A549 (cell line): ENCODE measurements at regions not wholly inside any gene's neighbourhood (a gene's known extent, or its start where the extent isn't known, plus 50 kb on each side); places are given as distances from the start of the nearest gene placed in this dataset.

Experiments used
- ATAC-seq, 2 experiments: fragments of 200-7000 bp in 1 of 2; fragments of >200 bp in 1 of 2; cut with Nextera tagmentation in 1 of 2; cut with Tn5 transposase in 1 of 2; 3 replicates each; pipeline versions ENCODE4 v1.8.0 to v1.9.1; 2018 to 2020; ENCODE audit warnings: mild to moderate bottlenecking in 1 of 2, moderate library complexity in 1 of 2
- CTCF ChIA-PET: fragments of 300-600 bp; sonication (Branson Sonifier 250); formaldehyde crosslinking; extraction: SDS; loops from one replicate; lab custom pipeline; 2021; ENCODE audit warnings: antibody characterized with exemption, inconsistent platforms; lab: Yijun Ruan, JAX
- POLR2A ChIA-PET: fragments of 350-600 bp; formaldehyde crosslinking; extraction: SDS; loops from one replicate; lab custom pipeline; 2021; ENCODE audit warnings: antibody characterized with exemption, inconsistent platforms; lab: Yijun Ruan, JAX
- DNase-seq, 2 experiments: peaks; one replicate each; pipeline versions ENCODE4 v3.0.0 to v3.0.0-alpha.2; 2011 to 2016; ENCODE audit warnings: low read depth in 1 of 2, low spot score in 1 of 2
- FAIRE-seq: peaks from 2 replicates; lab custom pipeline; 2011; peaks lifted over from hg19 to GRCh38; lab: Jason Lieb, UNC
- H3K27ac ChIP-seq, 2 experiments: fragments of >200 bp; sonication (Bioruptor Twin); formaldehyde crosslinking; 3 replicates each; pipeline ENCODE4 v1.5.1; 2016 to 2017
- H3K4me1 ChIP-seq: fragments of >200 bp; sonication (Bioruptor Twin); formaldehyde crosslinking; 3 replicates; pipeline ENCODE4 v1.6.1; 2016
- H3K4me2 ChIP-seq: fragments of >200 bp; sonication (Bioruptor Twin); formaldehyde crosslinking; 3 replicates; pipeline ENCODE4 v1.6.1; 2016
- H3K4me3 ChIP-seq: fragments of >200 bp; sonication (Bioruptor Twin); formaldehyde crosslinking; 3 replicates; pipeline ENCODE4 v1.5.1; 2016
- H3K9me3 ChIP-seq: fragments of >200 bp; sonication (Bioruptor Twin); formaldehyde crosslinking; 3 replicates; pipeline ENCODE4 v1.6.1; 2016
- CEBPB ChIP-seq, 2 experiments: fragments of >200 bp in 1 of 2; sonication (Bioruptor Twin) in 1 of 2; formaldehyde crosslinking in 1 of 2; IDR thresholded peaks; 2 replicates each; pipeline ENCODE4 v1.6.1; 2012 to 2016
- CHD2 ChIP-seq: fragments of 150-350 bp; IDR thresholded peaks from 2 replicates; pipeline ENCODE4 v1.6.1; 2014; ENCODE audit warnings: low read length; ENCODE audit not compliant: partially characterized antibody
- CHD4 ChIP-seq: fragments of 200-600 bp; sonication (generic); IDR thresholded peaks from 2 replicates; pipeline ENCODE4 v1.6.1; 2016; ENCODE audit warnings: antibody characterized with exemption, mild to moderate bottlenecking, borderline replicate concordance
- CTCF ChIP-seq: fragments of >200 bp; sonication (Bioruptor Twin); formaldehyde crosslinking; IDR thresholded peaks from 3 replicates; pipeline ENCODE4 v1.5.1; 2016
- E2F6 ChIP-seq: IDR thresholded peaks from 2 replicates; pipeline ENCODE4 v1.6.1; 2012; ENCODE audit warnings: low read depth, borderline replicate concordance
- EP300 ChIP-seq, 2 experiments: fragments of >200 bp; sonication (Bioruptor Twin); formaldehyde crosslinking; IDR thresholded peaks; 2 replicates in 1 of 2; 3 replicates in 1 of 2; pipeline ENCODE4 v1.6.1; 2016 to 2017
- HEYL ChIP-seq: fragments of 250-450 bp; sonication (Bioruptor Pico); IDR thresholded peaks from 2 replicates; pipeline ENCODE4 v1.8.0; 2021; ENCODE audit warnings: mild to moderate bottlenecking, moderate library complexity
- HOXA7 ChIP-seq: fragments of 250-450 bp; sonication (Bioruptor Pico); IDR thresholded peaks from 2 replicates; pipeline ENCODE4 v1.5.0; 2020; ENCODE audit warnings: mild to moderate bottlenecking, moderate library complexity
- JUN ChIP-seq, 2 experiments: fragments of >200 bp; sonication (Bioruptor Twin); formaldehyde crosslinking; IDR thresholded peaks; 2 replicates in 1 of 2; 3 replicates in 1 of 2; pipeline ENCODE4 v1.6.1; 2016 to 2017
- NR3C1 ChIP-seq: fragments of >200 bp; sonication (Bioruptor Twin); formaldehyde crosslinking; IDR thresholded peaks from 3 replicates; pipeline ENCODE4 v1.6.1; 2017
- PHF8 ChIP-seq: fragments of 200-600 bp; sonication (generic); IDR thresholded peaks from 2 replicates; pipeline ENCODE4 v1.6.1; 2016; ENCODE audit warnings: low read depth, mild to moderate bottlenecking, antibody characterized with exemption, moderate library complexity, borderline replicate concordance
- RAD21 ChIP-seq, 2 experiments: fragments of >200 bp in 1 of 2; sonication (Bioruptor Twin) in 1 of 2; formaldehyde crosslinking in 1 of 2; IDR thresholded peaks in 1 of 2; conservative IDR thresholded peaks in 1 of 2; 2 replicates in 1 of 2; 3 replicates in 1 of 2; pipeline ENCODE4 v1.6.1; 2012 to 2018; ENCODE audit warnings: inconsistent platforms in 1 of 2
- RCOR1 ChIP-seq: fragments of 150-350 bp; IDR thresholded peaks from 2 replicates; pipeline ENCODE4 v1.6.1; 2014; ENCODE audit warnings: antibody characterized with exemption, low read length, low read depth
- REST ChIP-seq: fragments of 200-600 bp; sonication (generic); IDR thresholded peaks from 2 replicates; pipeline ENCODE4 v1.6.1; 2016; ENCODE audit warnings: antibody characterized with exemption, mild to moderate bottlenecking, moderate library complexity
- SMC3 ChIP-seq: fragments of >200 bp; sonication (Bioruptor Twin); formaldehyde crosslinking; IDR thresholded peaks from 3 replicates; pipeline ENCODE4 v1.6.1; 2018; ENCODE audit warnings: inconsistent platforms
- TFCP2L1 ChIP-seq: fragments of 250-450 bp; sonication (Bioruptor Pico); IDR thresholded peaks from 2 replicates; pipeline ENCODE4 v1.5.0; 2021; ENCODE audit warnings: mild to moderate bottlenecking
- WGBS: methylation state at CpG from one replicate; pipeline ENCODE4 v1.1.6; 2017; ENCODE audit errors: missing lambda C conversion rate; 5-methylcytosine and 5-hydroxymethylcytosine counted together

GRCh38 chr5:158163451-158164295, 304.7 kb upstream of the CLINT1 start:
- Histone ChIP-seq H3K4me3 (no peak overlapping the region), H3K9me3 (no peaks in the 10 kb centered on the region), H3K4me2 (no peak overlapping the region), H3K4me1 (no peaks in the 10 kb centered on the region), H3K27ac (no peak overlapping the region)
- ChIA-PET CTCF (interaction anchor here (4.1 kb wide), 1 partner anchor 12 kb away, joined by 18 read pairs; no protein-coding TSS in a partner anchor), POLR2A (no interaction called here)
- FAIRE-seq (no peak), DNase-seq (no peak), ATAC-seq (no peak)
- TF ChIP-seq JUN (IDR thresholded peaks at IDR 0.05) = no peak
- 53% methylated on average over 9 of the region's 9 CpGs for WGBS

DNA sequence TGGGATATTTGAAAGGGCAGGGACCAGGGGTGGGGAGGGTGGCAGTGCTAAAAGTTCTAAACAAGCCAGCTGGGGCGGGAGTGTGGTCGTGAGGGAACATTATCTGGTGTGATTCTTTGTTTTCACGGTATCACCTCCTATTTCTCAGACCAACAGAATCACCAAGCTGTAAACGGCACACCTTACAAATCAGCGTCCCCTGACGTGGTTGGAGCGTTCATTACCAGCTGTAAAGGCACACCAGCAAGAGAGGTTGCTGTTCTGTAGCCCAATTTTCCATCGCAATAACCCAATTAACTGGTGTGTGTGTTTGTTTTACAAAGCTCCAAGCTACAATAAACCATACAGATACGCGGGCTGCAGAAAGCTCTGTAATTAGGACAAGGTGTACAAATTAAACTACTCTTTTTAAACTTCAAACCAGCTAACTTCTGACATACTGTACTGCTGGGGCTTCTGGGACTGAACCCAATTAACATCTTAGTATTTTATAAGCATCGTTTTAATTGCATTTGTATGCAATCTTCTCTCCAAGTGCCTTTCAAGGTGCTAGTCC, 303.6 kb upstream of the CLINT1 start:
- no peak overlapping the region for H3K4me2 ChIP-seq
- FAIRE-seq = no peak
- DNase-seq = no peak
- no peak overlapping the region for H3K27ac ChIP-seq
- no peaks in the 10 kb centered on the region for H3K4me1 ChIP-seq
- no peaks in the 10 kb centered on the region for H3K9me3 ChIP-seq
- WGBS = 37% methylated on average over 11 of the region's 11 CpGs
- no peak for TF ChIP-seq RAD21 (conservative IDR thresholded peaks at IDR 0.05 in 1 of 2, IDR thresholded peaks at IDR 0.05 in 1 of 2)
- no peak for TF ChIP-seq HOXA7 (CRISPR knock-in tag)
- no peak for TF ChIP-seq CTCF
- no peak for TF ChIP-seq HEYL (CRISPR knock-in tag)
- no peak for TF ChIP-seq REST
- TF ChIP-seq EP300 (IDR thresholded peaks at IDR 0.05) = no peak
- no peak for TF ChIP-seq RCOR1
- no peak for TF ChIP-seq E2F6
- TF ChIP-seq SMC3 = no peak
- no peak for TF ChIP-seq NR3C1
- no peak for TF ChIP-seq PHF8
- TF ChIP-seq TFCP2L1 (CRISPR knock-in tag) = no peak
- TF ChIP-seq CHD2 = no peak
- ChIA-PET CTCF (interaction anchor here (1.8 to 4.1 kb wide), 3 partner anchors 9 to 400 kb away, joined by 4 to 18 read pairs (median 8); no protein-coding TSS in a partner anchor), POLR2A (no interaction called here)
- ATAC-seq = no peak
- no peak overlapping the region for H3K4me3 ChIP-seq

DNA sequence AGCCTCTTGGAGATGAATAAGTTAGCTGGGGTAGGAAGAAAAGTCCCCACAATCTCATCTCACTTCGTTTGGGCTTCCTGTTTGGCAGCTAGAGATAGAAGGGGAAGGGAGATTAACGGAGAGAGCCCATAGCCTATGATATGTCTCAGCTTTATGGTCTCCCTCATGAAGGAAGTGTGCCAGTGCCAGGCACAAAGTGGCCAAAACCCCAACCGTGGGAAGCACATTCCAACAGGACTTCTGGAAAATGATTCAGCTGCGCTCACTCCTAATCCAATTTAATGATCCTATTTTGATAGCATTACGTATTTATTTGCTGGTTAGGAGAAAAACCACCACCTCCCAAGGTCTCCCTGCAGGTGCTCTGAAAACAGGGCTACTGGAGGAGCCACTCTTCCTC, 303.1 kb upstream of the CLINT1 start:
- ChIA-PET CTCF (interaction anchor here (1.3 to 4.1 kb wide), 5 partner anchors 10 to 400 kb away, joined by 3 to 18 read pairs (median 4); no protein-coding TSS in a partner anchor), POLR2A (no interaction called here)
- Histone ChIP-seq H3K4me1 (no peaks in the 10 kb centered on the region), H3K9me3 (no peaks in the 10 kb centered on the region), H3K4me3 (no peak overlapping the region), H3K4me2 (no peak overlapping the region), H3K27ac (no peak overlapping the region)
- TF ChIP-seq CHD4 (no peak), HEYL (CRISPR knock-in tag) (no peak), CEBPB (IDR thresholded peaks at IDR 0.05) (no peak)
- ATAC-seq (no peak), DNase-seq (no peak), FAIRE-seq (no peak)
- 33% methylated on average over 5 of the region's 5 CpGs for WGBS
